MM.1S (cell line): ENCODE measurements at regions not wholly inside any gene's neighbourhood (a gene's known extent, or its start where the extent isn't known, plus 50 kb on each side); places are given as distances from the start of the nearest gene placed in this dataset.

Source experiments
- DNase-seq: peaks from one replicate; pipeline ENCODE4 v3.0.0-alpha.2; 2015
- H2AFZ ChIP-seq: fragments of 300-600 bp; sonication (generic); 2 replicates; pipeline ENCODE4 v1.6.0; 2016; ENCODE audit warnings: antibody characterized with exemption, low read length
- H3F3A ChIP-seq: fragments of 300-600 bp; sonication (generic); 2 replicates; pipeline ENCODE4 v1.6.1; 2016; ENCODE audit warnings: mild to moderate bottlenecking, antibody characterized with exemption, low read length, moderate library complexity, mixed read lengths; ENCODE audit not compliant: insufficient read depth
- H3K27ac ChIP-seq: fragments of 300-600 bp; sonication (generic); 2 replicates; pipeline ENCODE4 v1.5.1; 2016; ENCODE audit warnings: mild to moderate bottlenecking, low read length
- H3K27me3 ChIP-seq: fragments of 300-600 bp; sonication (generic); replicated peaks from 2 replicates; pipeline ENCODE4 v1.6.0; 2016; ENCODE audit warnings: low read length; ENCODE audit not compliant: insufficient read depth
- H3K36me3 ChIP-seq: fragments of 300-600 bp; sonication (generic); replicated peaks from 2 replicates; pipeline ENCODE4 v1.6.1; 2016; ENCODE audit warnings: mild to moderate bottlenecking, low read length, mixed read lengths; ENCODE audit not compliant: insufficient read depth
- H3K4me1 ChIP-seq: fragments of 300-600 bp; sonication (generic); 2 replicates; pipeline ENCODE4 v1.6.1; 2016; ENCODE audit warnings: low read length, mixed read lengths
- H3K4me2 ChIP-seq: fragments of 300-600 bp; sonication (generic); 2 replicates; pipeline ENCODE4 v1.6.0; 2016; ENCODE audit warnings: low read depth, low read length
- H3K4me3 ChIP-seq: fragments of 300-600 bp; sonication (generic); 2 replicates; pipeline ENCODE4 v1.5.1; 2016; ENCODE audit warnings: low read length, mixed read lengths
- H3K79me2 ChIP-seq: fragments of 300-600 bp; sonication (generic); 2 replicates; pipeline ENCODE4 v1.6.1; 2016; ENCODE audit warnings: mixed run types, low read length, mixed read lengths
- H3K9ac ChIP-seq: fragments of 300-600 bp; sonication (generic); 2 replicates; pipeline ENCODE4 v1.6.1; 2016; ENCODE audit warnings: low read length, mixed read lengths
- H3K9me2 ChIP-seq: fragments of 300-600 bp; sonication (generic); replicated peaks from 2 replicates; pipeline ENCODE4 v1.6.1; 2016; ENCODE audit warnings: mild to moderate bottlenecking, low read length, mixed read lengths; ENCODE audit not compliant: insufficient read depth
- H3K9me3 ChIP-seq: fragments of 300-600 bp; sonication (generic); replicated peaks from 2 replicates; pipeline ENCODE4 v1.6.1; 2016; ENCODE audit warnings: mild to moderate bottlenecking, low read length, mixed read lengths; ENCODE audit not compliant: insufficient read depth
- H4K20me1 ChIP-seq: fragments of 300-600 bp; sonication (generic); 2 replicates; pipeline ENCODE4 v1.6.1; 2016; ENCODE audit warnings: mild to moderate bottlenecking, low read length, moderate library complexity, mixed read lengths; ENCODE audit not compliant: insufficient read depth
- CTCF ChIP-seq: fragments of 300-600 bp; sonication (generic); IDR thresholded peaks from 2 replicates; pipeline ENCODE4 v1.5.1; 2016; ENCODE audit warnings: antibody characterized with exemption, low read length, mixed read lengths
- EZH2 ChIP-seq: fragments of 300-600 bp; sonication (generic); optimal IDR thresholded peaks from 2 replicates; pipeline ENCODE3; 2017; ENCODE audit warnings: low read depth, mild to moderate bottlenecking, antibody characterized with exemption, low read length, mixed read lengths
- EZH2phosphoT487 ChIP-seq: fragments of 300-600 bp; sonication (generic); IDR thresholded peaks from 2 replicates; pipeline ENCODE4 v1.6.1; 2018; ENCODE audit warnings: antibody characterized with exemption, low read length

DNA sequence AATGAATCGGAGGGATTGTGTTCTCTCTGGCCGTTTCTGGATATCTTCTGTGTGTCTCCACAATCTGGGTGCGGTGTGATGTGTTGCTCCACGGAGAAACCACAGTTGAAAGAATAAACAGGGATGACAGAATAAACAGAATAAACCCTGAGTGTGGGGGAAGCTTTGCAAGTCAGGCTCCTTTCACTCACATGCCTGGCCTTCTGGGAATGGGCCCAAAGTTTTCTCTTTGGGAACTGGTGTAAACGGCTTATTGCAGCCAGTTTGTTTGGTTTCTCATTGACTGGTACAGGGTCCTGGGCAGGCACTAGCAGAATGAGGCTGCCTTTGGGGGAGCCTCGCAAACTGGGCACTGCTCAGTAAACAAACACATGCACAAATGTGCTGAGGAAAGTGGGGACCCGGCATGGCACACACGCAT is 324.7 kb downstream of the DLEU7 start:
- Histone ChIP-seq H3K9me2 (no peaks in the 10 kb centered on the region), H3K4me3 (no peak overlapping the region), H3F3A (no peaks in the 10 kb centered on the region), H3K36me3 (no peaks in the 10 kb centered on the region), H3K4me1 (peaks cover 6% of the 10 kb centered on the region), H3K27me3 (no peaks in the 10 kb centered on the region), H3K9ac (no peak overlapping the region), H2AFZ (no peak overlapping the region), H3K9me3 (no peaks in the 10 kb centered on the region), H3K79me2 (no peaks in the 10 kb centered on the region), H4K20me1 (no peaks in the 10 kb centered on the region), H3K4me2 (no peak overlapping the region), H3K27ac (no peak overlapping the region)
- no peak for DNase-seq
- TF ChIP-seq CTCF (no peak), EZH2 (no peak), EZH2phosphoT487 (no peak)

- DNase-seq, result no peak
- H3K9ac ChIP-seq, result no peak overlapping the region
- TF ChIP-seq CTCF, result no peak
- no peak for TF ChIP-seq EZH2phosphoT487
- TF ChIP-seq EZH2, result no peak
These were observed 323.6 kb downstream of the DLEU7 start for GRCh38 chr13:50519866-50520265.

GRCh38 chr13:50521006-50521830 is 322.3 kb downstream of the DLEU7 start:
- Histone ChIP-seq H3K79me2 (no peaks in the 10 kb centered on the region), H3K27me3 (no peaks in the 10 kb centered on the region), H4K20me1 (no peaks in the 10 kb centered on the region), H3K4me3 (no peak overlapping the region), H3K9me2 (no peaks in the 10 kb centered on the region), H3K36me3 (no peaks in the 10 kb centered on the region), H3K27ac (no peak overlapping the region), H3K4me2 (no peak overlapping the region), H3K9me3 (no peaks in the 10 kb centered on the region), H2AFZ (no peak overlapping the region), H3K9ac (no peak overlapping the region), H3F3A (0 out of 2 replicates have a peak, but pooled peaks cover 2% of the 10 kb centered on the region), H3K4me1 (peaks cover 4% of the 10 kb centered on the region)
- TF ChIP-seq EZH2phosphoT487, result no peak
- TF ChIP-seq EZH2, result no peak
- no peak for TF ChIP-seq CTCF
- DNase-seq, result no peak

More at GRCh38 chr13:50519866-50520265, 323.6 kb downstream of the DLEU7 start:
- no peaks in the 10 kb centered on the region for H3F3A ChIP-seq
- H3K27ac ChIP-seq, result no peak overlapping the region
- H4K20me1 ChIP-seq, result no peaks in the 10 kb centered on the region
- H3K4me2 ChIP-seq, result no peak overlapping the region
- H3K36me3 ChIP-seq, result no peaks in the 10 kb centered on the region
- no peaks in the 10 kb centered on the region for H3K27me3 ChIP-seq
- H3K9me3 ChIP-seq, result no peaks in the 10 kb centered on the region
- H2AFZ ChIP-seq, result no peak overlapping the region
- no peak overlapping the region for H3K4me3 ChIP-seq
- no peaks in the 10 kb centered on the region for H3K79me2 ChIP-seq
- H3K9me2 ChIP-seq, result no peaks in the 10 kb centered on the region
- H3K4me1 ChIP-seq, result no peaks in the 10 kb centered on the region
